Fibroblast of villous mesenchyme (primary cell): ENCODE measurements at regions not wholly inside any gene's neighbourhood (a gene's known extent, or its start where the extent isn't known, plus 50 kb on each side); places are given as distances from the start of the nearest gene placed in this dataset.

Experiments used
- DNase-seq: peaks from one replicate; pipeline ENCODE4 v3.0.0-alpha.2; 2010; ENCODE audit warnings: low read depth
- H3K4me3 ChIP-seq: 2 replicates; pipeline ENCODE4 v1.5.1; 2011; ENCODE audit warnings: low read depth, mild to moderate bottlenecking, low read length
- CTCF ChIP-seq: IDR thresholded peaks from 2 replicates; pipeline ENCODE4 v1.5.1; 2012; ENCODE audit warnings: low read depth, mild to moderate bottlenecking, low read length; ENCODE audit not compliant: insufficient read depth

GRCh38 chr5:136799806-136800372, 434.5 kb upstream of the TRPC7 start:
- no peak for DNase-seq
- TF ChIP-seq CTCF = no peak
- no peak overlapping the region for H3K4me3 ChIP-seq

GRCh38 chr5:136793300-136793699, 428.0 kb upstream of the TRPC7 start:
- no peak for TF ChIP-seq CTCF
- no peak for DNase-seq
- H3K4me3 ChIP-seq = no peak overlapping the region

GRCh38 chr5:136781464-136781863, 416.1 kb upstream of the TRPC7 start:
- no peak overlapping the region for H3K4me3 ChIP-seq
- TF ChIP-seq CTCF = no peak
- DNase-seq = peak; percentile 63

- peak; percentile 40 for TF ChIP-seq CTCF
- H3K4me3 ChIP-seq = no peak overlapping the region
- DNase-seq = peak; percentile 16
Measured at GRCh38 chr5:136780518-136780917, 415.2 kb upstream of the TRPC7 start.

- no peak overlapping the region for H3K4me3 ChIP-seq
- DNase-seq = peak; percentile 83
- TF ChIP-seq CTCF = no peak
Measured at GRCh38 chr5:136776022-136776927, 410.9 kb upstream of the TRPC7 start.

GRCh38 chr5:136772491-136772890, 407.1 kb upstream of the TRPC7 start:
- no peak for DNase-seq
- no peak for TF ChIP-seq CTCF
- no peak overlapping the region for H3K4me3 ChIP-seq
